HL-60 (cell line): ENCODE measurements at regions not wholly inside any gene's neighbourhood (a gene's known extent, or its start where the extent isn't known, plus 50 kb on each side); places are given as distances from the start of the nearest gene placed in this dataset.

Source experiments
- DNase-seq, 2 experiments: peaks; one replicate each; pipeline ENCODE4 v3.0.0-alpha.2; 2010 to 2020; ENCODE audit warnings: low read depth in 1 of 2, low spot score in 1 of 2
- H3K27ac ChIP-seq: fragments of 250-450 bp; sonication (Bioruptor Pico); replicated peaks from 2 replicates; pipeline ENCODE4 v1.5.1; 2020; ENCODE audit warnings: mild to moderate bottlenecking, moderate library complexity
- H3K27me3 ChIP-seq: fragments of 250-450 bp; sonication (Bioruptor Pico); 2 replicates; pipeline ENCODE4 v1.5.1; 2021; ENCODE audit warnings: mild to moderate bottlenecking, moderate library complexity; ENCODE audit not compliant: insufficient read depth, poor library complexity, severe bottlenecking
- H3K4me3 ChIP-seq: replicated peaks from 2 replicates; pipeline ENCODE4 v1.5.1; 2011; ENCODE audit warnings: mild to moderate bottlenecking, control low read depth, low read length; ENCODE audit not compliant: insufficient read depth
- CTCF ChIP-seq: IDR thresholded peaks from one replicate; pipeline ENCODE4 v1.5.1; 2011; ENCODE audit warnings: low read length, control low read depth, inconsistent platforms; ENCODE audit not compliant: insufficient read depth
- GABPA ChIP-seq: IDR thresholded peaks from 2 replicates; pipeline ENCODE4 v1.6.1; 2012; ENCODE audit warnings: low read depth
- POLR2AphosphoS5 ChIP-seq: IDR thresholded peaks from 2 replicates; pipeline ENCODE4 v1.6.1; 2012; ENCODE audit warnings: low read depth
- REST ChIP-seq: IDR thresholded peaks from 2 replicates; pipeline ENCODE4 v1.6.1; 2012; ENCODE audit warnings: low read depth; ENCODE audit not compliant: insufficient replicate concordance
- SPI1 ChIP-seq: IDR thresholded peaks from 2 replicates; pipeline ENCODE4 v1.6.1; 2012; ENCODE audit warnings: low read depth, mild to moderate bottlenecking, borderline replicate concordance

GRCh38 chr7:46716926-46717325 lies 795.9 kb upstream of the IGFBP3 start:
- H3K4me3 ChIP-seq = no peak overlapping the region

GRCh38 chr7:46715579-46715978 lies 794.5 kb upstream of the IGFBP3 start:
- Histone ChIP-seq H3K4me3 (no peak overlapping the region), H3K27ac (no peak overlapping the region), H3K27me3 (no peaks in the 10 kb centered on the region)
- TF ChIP-seq SPI1 (no peak), POLR2AphosphoS5 (no peak), CTCF (no peak), GABPA (no peak), REST (no peak)
- DNase-seq = no peak

More at GRCh38 chr7:46716926-46717325, 795.9 kb upstream of the IGFBP3 start:
- Histone ChIP-seq H3K27ac (no peak overlapping the region), H3K27me3 (no peaks in the 10 kb centered on the region)
- TF ChIP-seq GABPA (no peak), SPI1 (no peak), REST (no peak), POLR2AphosphoS5 (no peak), CTCF (no peak)
- no peak for DNase-seq

GRCh38 chr7:46714904-46715303 lies 793.8 kb upstream of the IGFBP3 start:
- Histone ChIP-seq H3K4me3 (no peak overlapping the region), H3K27me3 (no peaks in the 10 kb centered on the region), H3K27ac (no peak overlapping the region)
- no peak for TF ChIP-seq SPI1
- TF ChIP-seq POLR2AphosphoS5 = no peak
- no peak for TF ChIP-seq REST
- TF ChIP-seq CTCF = no peak
- no peak for TF ChIP-seq GABPA
- no peak for DNase-seq
